GM23338 (cell line): ENCODE measurements at regions not wholly inside any gene's neighbourhood (a gene's known extent, or its start where the extent isn't known, plus 50 kb on each side); places are given as distances from the start of the nearest gene placed in this dataset.

Source experiments
- ATAC-seq: fragments of 200-7000 bp; cut with Tn5 transposase; 3 replicates; pipeline ENCODE4 v1.9.1; 2020
- DNase-seq: peaks from one replicate; pipeline ENCODE4 v3.0.0-alpha.2; 2015; ENCODE audit warnings: low spot score
- H2AFZ ChIP-seq: fragments of 200-600 bp; sonication (generic); 2 replicates; pipeline ENCODE4 v1.8.0; 2016; ENCODE audit warnings: antibody characterized with exemption, mild to moderate bottlenecking, moderate library complexity
- H3F3A ChIP-seq: fragments of 200-600 bp; sonication (generic); replicated peaks from 2 replicates; pipeline ENCODE4 v1.8.0; 2017; ENCODE audit warnings: antibody characterized with exemption, mixed run types, low read depth
- H3K27ac ChIP-seq: fragments of 200-600 bp; sonication (generic); 2 replicates; pipeline ENCODE4 v1.6.1; 2016; ENCODE audit warnings: low read depth
- H3K27me3 ChIP-seq: fragments of 200-600 bp; sonication (generic); 2 replicates; pipeline ENCODE4 v1.8.0; 2016; ENCODE audit warnings: mild to moderate bottlenecking, mixed run types, moderate library complexity; ENCODE audit not compliant: insufficient read depth
- H3K36me3 ChIP-seq: fragments of 200-600 bp; sonication (generic); 2 replicates; pipeline ENCODE4 v1.8.0; 2016; ENCODE audit warnings: mild to moderate bottlenecking; ENCODE audit not compliant: insufficient read depth
- H3K4me1 ChIP-seq: fragments of 200-600 bp; sonication (generic); 2 replicates; pipeline ENCODE4 v1.8.0; 2016; ENCODE audit warnings: mild to moderate bottlenecking, moderate library complexity; ENCODE audit not compliant: insufficient read depth
- H3K4me2 ChIP-seq: fragments of 200-600 bp; sonication (generic); 2 replicates; pipeline ENCODE4 v1.7.1; 2017; ENCODE audit warnings: mixed run types
- H3K4me3 ChIP-seq: fragments of 200-600 bp; sonication (generic); 2 replicates; pipeline ENCODE4 v1.6.1; 2016; ENCODE audit warnings: mixed run types
- H3K79me2 ChIP-seq: fragments of 200-600 bp; sonication (generic); replicated peaks from 2 replicates; pipeline ENCODE4 v1.8.0; 2017; ENCODE audit warnings: mild to moderate bottlenecking; ENCODE audit not compliant: insufficient read depth
- H3K9me2 ChIP-seq: fragments of 200-600 bp; sonication (generic); 2 replicates; pipeline ENCODE4 v1.8.0; 2017; ENCODE audit not compliant: insufficient read depth
- H4K20me1 ChIP-seq: fragments of 200-600 bp; sonication (generic); replicated peaks from 2 replicates; pipeline ENCODE4 v1.8.0; 2017; ENCODE audit warnings: mild to moderate bottlenecking; ENCODE audit not compliant: insufficient read depth
- H3K27ac Mint-ChIP-seq: 2 replicates; pipeline ENCODE4 v1.8.0; 2020; ENCODE audit warnings: inconsistent platforms, mild to moderate bottlenecking, moderate library complexity, mixed read lengths
- H3K27me3 Mint-ChIP-seq: 3 replicates; pipeline ENCODE4 v1.8.0; 2022; ENCODE audit warnings: low read depth, mild to moderate bottlenecking, moderate library complexity, mixed read lengths, inconsistent platforms; ENCODE audit not compliant: insufficient read depth, poor library complexity
- H3K36me3 Mint-ChIP-seq: 3 replicates; pipeline ENCODE4 v1.8.0; 2021; ENCODE audit warnings: low read depth, mild to moderate bottlenecking, inconsistent platforms, moderate library complexity, mixed read lengths
- H3K4me1 Mint-ChIP-seq: 3 replicates; pipeline ENCODE4 v1.8.0; 2020; ENCODE audit warnings: mild to moderate bottlenecking, inconsistent platforms, mixed read lengths
- H3K4me3 Mint-ChIP-seq: 3 replicates; pipeline ENCODE4 v1.8.0; 2021; ENCODE audit warnings: moderate library complexity, mild to moderate bottlenecking, inconsistent platforms, mixed read lengths
- H3K9me3 Mint-ChIP-seq: 3 replicates; pipeline ENCODE4 v1.8.0; 2020; ENCODE audit warnings: moderate library complexity, mild to moderate bottlenecking, inconsistent platforms, mixed read lengths
- CREB1 ChIP-seq: fragments of 250-450 bp; sonication (Bioruptor Pico); IDR thresholded peaks from 2 replicates; pipeline ENCODE4 v1.5.0; 2020; ENCODE audit warnings: low read depth, mild to moderate bottlenecking, moderate library complexity
- EZH2 ChIP-seq: fragments of 200-600 bp; sonication (generic); IDR thresholded peaks from one replicate; pipeline ENCODE4 v1.8.0; 2017; ENCODE audit warnings: antibody characterized with exemption, mild to moderate bottlenecking, low read depth; ENCODE audit not compliant: unreplicated experiment
- EZH2phosphoT487 ChIP-seq: fragments of 200-600 bp; sonication (generic); IDR thresholded peaks from one replicate; pipeline ENCODE4 v1.8.1; 2018; ENCODE audit warnings: antibody characterized with exemption; ENCODE audit not compliant: unreplicated experiment
- POLR2AphosphoS5 ChIP-seq: IDR thresholded peaks from 2 replicates; pipeline ENCODE4 v1.6.1; 2016; ENCODE audit warnings: antibody characterized with exemption, low read depth
- STAT1 ChIP-seq: IDR thresholded peaks from one replicate; pipeline ENCODE4 v1.6.1; 2016; ENCODE audit warnings: antibody characterized with exemption; ENCODE audit not compliant: unreplicated experiment
- ZNF114 ChIP-seq: fragments of 250-450 bp; sonication (Bioruptor Pico); IDR thresholded peaks from 2 replicates; pipeline ENCODE4 v1.5.0; 2020; ENCODE audit warnings: mild to moderate bottlenecking, moderate library complexity
- ZNF331 ChIP-seq: fragments of 250-450 bp; sonication (Bioruptor Pico); IDR thresholded peaks from 2 replicates; pipeline ENCODE4 v1.5.0; 2020; ENCODE audit warnings: low read depth, mild to moderate bottlenecking, moderate library complexity
- TF ChIP-seq, protein P1 (sequence below): IDR thresholded peaks from 2 replicates; pipeline ENCODE4 v1.6.1; 2016; ENCODE audit warnings: antibody characterized with exemption
- TF ChIP-seq, protein P2 (sequence below), 2 experiments: fragments of 200-600 bp in 1 of 2; sonication (generic) in 1 of 2; conservative IDR thresholded peaks; 2 replicates each; pipeline versions ENCODE4 v1.5.1 to v1.6.1; 2016 to 2017; ENCODE audit warnings: antibody characterized with exemption in 2 of 2, low read depth in 2 of 2, mild to moderate bottlenecking in 2 of 2, moderate library complexity in 1 of 2
- TF ChIP-seq, protein P3 (sequence below): IDR thresholded peaks from one replicate; pipeline ENCODE4 v1.6.1; 2018; ENCODE audit warnings: antibody characterized with exemption; ENCODE audit not compliant: unreplicated experiment

DNA sequence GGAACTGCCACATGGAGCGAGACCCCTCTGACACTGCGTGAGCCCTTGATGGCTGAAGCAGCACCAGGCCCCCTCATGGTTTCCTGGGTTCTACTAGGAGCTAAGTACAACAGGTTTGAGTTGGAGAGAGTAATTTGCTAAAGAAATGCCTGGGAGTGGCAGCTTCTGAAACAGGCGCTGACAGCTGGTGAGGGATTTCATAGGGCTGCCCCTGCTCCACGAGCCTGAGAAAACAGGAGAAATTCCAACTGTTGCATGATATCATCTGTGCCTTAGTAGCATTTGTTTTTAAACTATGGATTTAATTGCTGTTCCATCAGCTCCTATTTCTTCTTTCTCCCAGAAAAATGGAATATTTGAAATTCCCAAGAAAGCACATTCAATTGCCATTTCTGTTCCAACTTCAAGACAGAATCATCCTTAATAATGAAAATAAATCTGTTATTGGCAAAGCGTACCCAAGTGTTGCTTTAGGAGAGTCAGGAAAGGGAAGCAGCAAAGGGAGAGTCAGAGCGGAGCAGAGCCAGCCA lies 78.8 kb upstream of the ANKFN1 start (continued):
- TF ChIP-seq, protein P1, sequence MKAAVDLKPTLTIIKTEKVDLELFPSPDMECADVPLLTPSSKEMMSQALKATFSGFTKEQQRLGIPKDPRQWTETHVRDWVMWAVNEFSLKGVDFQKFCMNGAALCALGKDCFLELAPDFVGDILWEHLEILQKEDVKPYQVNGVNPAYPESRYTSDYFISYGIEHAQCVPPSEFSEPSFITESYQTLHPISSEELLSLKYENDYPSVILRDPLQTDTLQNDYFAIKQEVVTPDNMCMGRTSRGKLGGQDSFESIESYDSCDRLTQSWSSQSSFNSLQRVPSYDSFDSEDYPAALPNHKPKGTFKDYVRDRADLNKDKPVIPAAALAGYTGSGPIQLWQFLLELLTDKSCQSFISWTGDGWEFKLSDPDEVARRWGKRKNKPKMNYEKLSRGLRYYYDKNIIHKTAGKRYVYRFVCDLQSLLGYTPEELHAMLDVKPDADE = no peak
- TF ChIP-seq, protein P2, sequence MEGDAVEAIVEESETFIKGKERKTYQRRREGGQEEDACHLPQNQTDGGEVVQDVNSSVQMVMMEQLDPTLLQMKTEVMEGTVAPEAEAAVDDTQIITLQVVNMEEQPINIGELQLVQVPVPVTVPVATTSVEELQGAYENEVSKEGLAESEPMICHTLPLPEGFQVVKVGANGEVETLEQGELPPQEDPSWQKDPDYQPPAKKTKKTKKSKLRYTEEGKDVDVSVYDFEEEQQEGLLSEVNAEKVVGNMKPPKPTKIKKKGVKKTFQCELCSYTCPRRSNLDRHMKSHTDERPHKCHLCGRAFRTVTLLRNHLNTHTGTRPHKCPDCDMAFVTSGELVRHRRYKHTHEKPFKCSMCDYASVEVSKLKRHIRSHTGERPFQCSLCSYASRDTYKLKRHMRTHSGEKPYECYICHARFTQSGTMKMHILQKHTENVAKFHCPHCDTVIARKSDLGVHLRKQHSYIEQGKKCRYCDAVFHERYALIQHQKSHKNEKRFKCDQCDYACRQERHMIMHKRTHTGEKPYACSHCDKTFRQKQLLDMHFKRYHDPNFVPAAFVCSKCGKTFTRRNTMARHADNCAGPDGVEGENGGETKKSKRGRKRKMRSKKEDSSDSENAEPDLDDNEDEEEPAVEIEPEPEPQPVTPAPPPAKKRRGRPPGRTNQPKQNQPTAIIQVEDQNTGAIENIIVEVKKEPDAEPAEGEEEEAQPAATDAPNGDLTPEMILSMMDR (conservative IDR thresholded peaks at IDR 0.05; ENCODE audit: low read depth in 2 of 2) = no peak
- TF ChIP-seq CREB1 (CRISPR knock-in tag) (no peak), STAT1 (no peak), POLR2AphosphoS5 (no peak), ZNF331 (no peak)

DNA sequence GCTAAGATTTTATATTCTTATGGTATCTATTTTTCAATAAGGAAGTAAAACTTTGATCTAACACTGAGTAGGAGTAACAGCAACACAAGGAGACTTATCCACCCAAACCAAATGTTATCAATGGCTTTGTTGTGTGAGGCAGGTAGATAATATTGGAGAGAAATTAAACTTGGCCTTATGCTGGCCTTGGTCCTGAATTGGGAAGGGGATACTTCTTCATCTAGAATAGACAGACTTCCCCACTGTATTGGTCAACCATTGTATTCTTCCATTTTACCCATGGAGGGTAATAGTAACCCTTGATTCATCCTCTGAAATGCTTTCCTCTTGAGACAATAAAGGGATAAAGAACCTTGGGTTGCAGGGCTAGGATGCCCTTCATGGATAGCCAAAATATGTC lies 76.3 kb upstream of the ANKFN1 start:
- H3K4me2 ChIP-seq = no peak overlapping the region
- no peaks in the 10 kb centered on the region for H3K4me1 ChIP-seq
- H3K9me2 ChIP-seq = no peaks in the 10 kb centered on the region
- Mint-ChIP-seq H3K27me3 (no peaks in the 10 kb centered on the region), H3K36me3 (no peaks in the 10 kb centered on the region), H3K4me3 (no peak overlapping the region), H3K4me1 (no peaks in the 10 kb centered on the region), H3K9me3 (peaks cover 10% of the 10 kb centered on the region; the same call in 1 of the 3 replicates), H3K27ac (no peak overlapping the region)
- H3K36me3 ChIP-seq = no peaks in the 10 kb centered on the region; the same call in 1 of the 2 replicates
- TF ChIP-seq, protein P3, sequence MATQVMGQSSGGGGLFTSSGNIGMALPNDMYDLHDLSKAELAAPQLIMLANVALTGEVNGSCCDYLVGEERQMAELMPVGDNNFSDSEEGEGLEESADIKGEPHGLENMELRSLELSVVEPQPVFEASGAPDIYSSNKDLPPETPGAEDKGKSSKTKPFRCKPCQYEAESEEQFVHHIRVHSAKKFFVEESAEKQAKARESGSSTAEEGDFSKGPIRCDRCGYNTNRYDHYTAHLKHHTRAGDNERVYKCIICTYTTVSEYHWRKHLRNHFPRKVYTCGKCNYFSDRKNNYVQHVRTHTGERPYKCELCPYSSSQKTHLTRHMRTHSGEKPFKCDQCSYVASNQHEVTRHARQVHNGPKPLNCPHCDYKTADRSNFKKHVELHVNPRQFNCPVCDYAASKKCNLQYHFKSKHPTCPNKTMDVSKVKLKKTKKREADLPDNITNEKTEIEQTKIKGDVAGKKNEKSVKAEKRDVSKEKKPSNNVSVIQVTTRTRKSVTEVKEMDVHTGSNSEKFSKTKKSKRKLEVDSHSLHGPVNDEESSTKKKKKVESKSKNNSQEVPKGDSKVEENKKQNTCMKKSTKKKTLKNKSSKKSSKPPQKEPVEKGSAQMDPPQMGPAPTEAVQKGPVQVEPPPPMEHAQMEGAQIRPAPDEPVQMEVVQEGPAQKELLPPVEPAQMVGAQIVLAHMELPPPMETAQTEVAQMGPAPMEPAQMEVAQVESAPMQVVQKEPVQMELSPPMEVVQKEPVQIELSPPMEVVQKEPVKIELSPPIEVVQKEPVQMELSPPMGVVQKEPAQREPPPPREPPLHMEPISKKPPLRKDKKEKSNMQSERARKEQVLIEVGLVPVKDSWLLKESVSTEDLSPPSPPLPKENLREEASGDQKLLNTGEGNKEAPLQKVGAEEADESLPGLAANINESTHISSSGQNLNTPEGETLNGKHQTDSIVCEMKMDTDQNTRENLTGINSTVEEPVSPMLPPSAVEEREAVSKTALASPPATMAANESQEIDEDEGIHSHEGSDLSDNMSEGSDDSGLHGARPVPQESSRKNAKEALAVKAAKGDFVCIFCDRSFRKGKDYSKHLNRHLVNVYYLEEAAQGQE = no peak
- no peak for TF ChIP-seq ZNF114 (CRISPR knock-in tag)
- TF ChIP-seq STAT1 = no peak
- TF ChIP-seq ZNF331 = no peak
- TF ChIP-seq, protein P1 = no peak
- no peak for TF ChIP-seq POLR2AphosphoS5
- TF ChIP-seq EZH2phosphoT487 = no peak
- TF ChIP-seq EZH2 = no peak
- TF ChIP-seq, protein P2 (conservative IDR thresholded peaks at IDR 0.05; ENCODE audit: low read depth in 2 of 2) = no peak
- ATAC-seq (no peak), DNase-seq (no peak)
- H3F3A ChIP-seq = no peaks in the 10 kb centered on the region
- H3K79me2 ChIP-seq = no peaks in the 10 kb centered on the region
- H2AFZ ChIP-seq = no peak overlapping the region
- no peaks in the 10 kb centered on the region for H3K27me3 ChIP-seq
- no peaks in the 10 kb centered on the region for H4K20me1 ChIP-seq
- H3K4me3 ChIP-seq = no peak overlapping the region
- H3K27ac ChIP-seq = no peak overlapping the region
